HG02870 (cell line): ENCODE measurements at regions not wholly inside any gene's neighbourhood (a gene's known extent, or its start where the extent isn't known, plus 50 kb on each side); places are given as distances from the start of the nearest gene placed in this dataset.

Experiments used
- ATAC-seq: cut with Tn5 transposase; IDR thresholded peaks from one replicate; pipeline ENCODE4 v1.9.1; 2021; ENCODE audit warnings: mild to moderate bottlenecking, moderate library complexity; ENCODE audit not compliant: unreplicated experiment

DNA sequence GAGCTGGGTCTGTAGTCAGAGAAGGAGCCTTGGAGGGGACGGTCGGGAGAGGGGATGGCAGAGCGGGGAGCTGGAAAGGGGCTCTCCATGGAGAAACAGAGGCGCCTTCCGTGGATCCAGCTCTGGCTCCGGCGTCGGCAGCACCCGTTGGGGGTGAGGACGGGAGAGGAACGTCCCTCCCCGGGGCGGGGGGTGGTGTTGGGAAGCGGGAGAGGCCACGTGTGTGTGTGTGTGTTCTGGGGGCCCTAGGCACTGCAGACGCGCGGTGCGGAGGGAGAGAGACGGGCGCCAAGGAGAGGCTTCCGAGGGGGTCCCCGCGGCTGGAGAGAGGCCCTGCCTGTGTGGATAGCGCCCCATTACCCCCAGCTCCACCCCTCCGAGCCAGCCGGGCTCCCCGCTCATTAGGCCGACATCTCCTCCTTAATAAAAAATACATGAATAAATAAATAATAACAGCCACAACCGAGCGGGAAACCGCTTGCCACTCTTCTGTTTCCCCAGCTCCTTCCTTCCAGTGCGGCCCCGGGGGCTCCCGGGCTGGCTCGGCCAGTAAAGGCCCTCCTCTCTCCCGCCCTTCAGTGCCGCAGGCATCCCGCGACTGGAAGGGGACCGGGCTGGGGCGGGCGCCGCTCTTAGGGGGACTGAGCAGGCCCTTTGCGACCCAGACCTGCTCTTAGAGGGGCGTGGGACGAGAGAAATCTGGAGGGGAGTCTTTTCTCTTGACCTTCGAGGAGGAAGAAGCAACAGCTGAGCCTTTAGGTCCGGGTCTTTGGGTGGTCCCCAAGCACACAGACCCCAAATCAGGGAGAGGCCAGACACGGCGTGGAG lies 71.3 kb upstream of the ARAP3 start:
- ATAC-seq: no peak

DNA sequence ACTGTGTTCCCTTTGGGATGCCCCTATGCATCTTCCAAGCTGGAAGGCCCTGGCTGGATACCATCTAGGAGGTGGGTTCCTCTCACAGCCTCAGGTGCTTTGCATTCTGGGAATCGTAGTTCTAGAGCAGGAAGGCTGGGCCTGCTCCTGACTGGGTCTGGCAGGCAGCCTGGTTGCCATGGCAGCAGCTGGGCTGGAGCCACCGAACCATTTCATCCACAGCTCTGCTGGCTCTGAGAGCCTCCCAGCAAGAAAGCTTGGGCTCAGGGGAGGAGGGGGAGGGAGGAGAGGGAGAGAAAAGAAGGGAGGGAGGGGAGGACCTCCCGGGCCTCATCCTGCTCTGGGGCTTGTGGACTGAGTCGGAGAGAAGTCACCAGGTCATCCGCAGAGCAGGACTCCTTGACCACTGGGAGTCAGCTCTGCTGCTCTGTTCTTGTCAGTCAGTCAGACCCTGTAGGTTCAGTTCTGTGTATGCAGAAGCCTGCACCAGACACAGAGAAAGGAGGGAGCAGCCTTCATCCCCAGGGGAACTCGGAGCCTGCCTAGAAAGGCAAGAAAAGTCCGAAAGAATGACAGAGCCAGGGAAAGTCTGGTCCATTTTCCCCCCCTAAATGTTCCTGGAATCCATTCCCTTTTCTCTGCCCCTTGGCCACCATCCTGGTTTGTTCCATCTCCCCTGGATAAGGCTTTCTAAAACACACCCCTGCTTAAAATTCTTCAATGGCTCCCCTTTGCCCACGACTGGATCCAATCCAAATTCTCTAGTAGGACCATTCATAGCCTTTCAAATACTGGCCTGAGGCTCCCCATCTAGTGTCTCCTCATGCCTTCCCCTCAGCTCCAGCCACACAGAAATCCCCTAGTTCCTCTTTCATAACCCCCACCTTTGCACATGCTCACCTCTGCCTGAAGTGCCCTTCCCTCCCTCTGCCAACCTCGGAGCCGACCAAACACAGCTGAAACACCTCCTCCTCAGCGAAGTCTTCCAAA lies 65.4 kb upstream of the ARAP3 start:
- ATAC-seq: peak; percentile 61

DNA sequence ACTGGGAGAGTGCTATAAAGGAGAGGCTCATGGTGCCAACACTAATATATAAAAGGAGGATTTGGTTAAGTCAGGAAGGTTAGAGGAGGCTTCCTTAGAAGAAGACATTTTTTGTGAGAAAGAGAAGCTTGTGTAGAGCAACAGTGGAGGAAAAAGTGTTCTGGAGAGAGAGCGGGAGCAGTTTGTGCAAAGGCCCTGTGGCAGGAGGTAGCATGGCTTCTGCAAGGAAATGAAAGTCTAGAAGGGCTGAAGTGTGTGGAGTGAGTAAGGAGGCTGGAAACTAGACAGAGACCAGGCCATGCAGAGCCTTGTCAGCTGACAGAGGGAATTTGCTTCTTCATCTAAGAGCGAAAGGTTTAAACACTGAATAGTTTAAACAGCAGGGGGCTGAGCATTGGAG lies 64.4 kb upstream of the ARAP3 start:
- no peak for ATAC-seq

DNA sequence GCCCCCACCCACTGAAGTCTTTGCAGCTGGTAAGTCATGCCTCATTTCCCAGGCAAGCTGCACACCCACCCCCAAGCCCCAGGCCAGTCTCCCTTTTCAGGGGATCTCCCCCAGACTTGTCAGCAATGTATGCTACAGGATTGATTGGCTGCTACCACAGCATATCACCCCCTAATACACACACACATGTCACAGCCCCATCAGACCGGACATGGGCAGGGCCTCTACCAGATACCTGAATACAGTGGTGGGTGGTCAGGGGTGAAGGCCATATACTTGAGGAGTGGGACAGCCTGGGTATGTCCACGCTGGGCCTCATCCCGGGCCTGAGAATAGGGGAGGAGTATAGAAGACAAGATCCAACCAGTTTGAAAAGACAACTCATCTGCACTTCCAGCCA lies 63.4 kb upstream of the ARAP3 start:
- no peak for ATAC-seq

DNA sequence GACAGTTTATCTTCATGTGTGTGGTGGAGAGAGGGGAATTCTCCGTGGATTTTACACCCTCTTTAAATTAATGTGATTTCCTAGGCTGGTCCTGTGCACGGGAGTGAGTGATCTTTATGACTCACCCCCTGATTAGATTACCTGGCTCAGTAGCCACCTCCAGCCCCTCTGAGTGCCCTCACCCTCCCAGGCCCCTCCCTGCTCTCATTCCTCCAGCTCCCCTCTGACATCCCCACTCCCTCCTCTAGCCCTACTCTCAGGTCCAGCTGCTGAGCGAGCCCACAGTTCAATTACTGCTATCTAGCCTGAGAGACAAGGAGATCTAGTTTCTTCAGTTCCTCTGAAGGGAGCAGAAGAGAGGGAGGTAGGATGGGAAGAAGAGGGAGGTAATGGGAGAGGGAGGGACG lies 61.8 kb upstream of the ARAP3 start:
- no peak for ATAC-seq

DNA sequence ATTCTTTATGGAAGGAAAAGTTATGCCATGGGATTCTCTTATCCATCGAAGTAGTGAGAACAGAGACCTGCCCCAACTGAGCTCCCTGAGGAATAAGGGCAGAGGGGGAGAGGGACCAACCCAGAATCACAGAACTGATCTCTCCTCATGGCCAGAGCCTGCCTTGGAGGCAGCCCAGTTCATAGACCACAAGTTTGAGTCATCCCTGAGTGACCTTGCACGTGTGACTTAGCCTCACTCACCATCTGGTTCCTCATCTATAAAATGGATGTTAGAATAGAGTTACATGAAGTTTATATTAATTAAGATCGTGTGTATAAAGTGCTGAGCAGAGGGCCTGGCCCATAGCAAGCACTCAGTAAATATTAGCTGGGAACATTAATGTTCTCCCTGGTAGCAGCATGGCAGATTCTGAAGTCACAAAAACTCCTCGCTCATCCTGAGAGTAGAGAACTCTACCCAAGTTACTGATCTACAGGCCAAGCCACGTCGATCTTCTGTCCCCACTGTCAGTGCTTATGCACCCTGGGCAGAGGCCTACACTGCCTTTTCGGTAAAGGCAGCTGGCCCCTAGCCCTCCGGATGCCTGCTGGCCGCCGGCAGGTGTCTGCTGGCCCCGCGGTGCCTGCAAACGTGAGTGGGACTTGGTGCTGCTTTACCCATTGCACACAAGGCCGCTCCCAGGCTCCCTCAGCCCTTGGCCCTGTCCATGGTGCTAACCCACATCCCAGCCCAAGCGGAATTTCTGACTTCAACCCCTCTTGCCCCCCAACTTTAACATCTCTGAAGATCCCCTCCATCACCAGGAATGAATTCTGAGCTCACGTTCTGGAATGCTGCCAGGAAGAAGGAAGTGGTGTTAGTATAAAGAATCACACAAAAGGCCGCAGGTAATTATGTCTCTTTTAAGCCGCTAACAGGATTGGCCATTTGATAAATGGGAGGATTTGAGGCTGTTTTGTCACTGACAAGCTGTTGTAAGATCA lies 61.1 kb upstream of the ARAP3 start:
- no peak for ATAC-seq

DNA sequence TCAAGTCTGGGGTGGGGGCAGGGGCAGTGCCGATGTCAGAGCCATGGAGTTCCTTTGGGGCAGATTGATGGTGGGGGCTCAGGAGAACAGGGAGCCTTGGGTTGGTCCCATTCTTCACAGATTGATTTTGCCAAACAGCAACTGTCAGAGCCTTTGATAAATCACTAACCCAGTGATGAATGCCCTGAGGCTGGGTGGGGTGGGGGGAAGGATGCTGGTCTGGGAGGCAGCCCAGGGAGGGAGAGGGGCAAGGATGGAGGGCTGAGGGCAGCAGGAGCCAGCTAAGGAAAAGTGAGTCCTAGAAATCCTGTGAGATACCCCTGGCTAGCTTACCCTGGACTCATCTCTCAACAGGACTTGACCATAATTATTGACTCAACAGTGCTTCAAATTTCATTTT lies 60.1 kb upstream of the ARAP3 start:
- no peak for ATAC-seq

DNA sequence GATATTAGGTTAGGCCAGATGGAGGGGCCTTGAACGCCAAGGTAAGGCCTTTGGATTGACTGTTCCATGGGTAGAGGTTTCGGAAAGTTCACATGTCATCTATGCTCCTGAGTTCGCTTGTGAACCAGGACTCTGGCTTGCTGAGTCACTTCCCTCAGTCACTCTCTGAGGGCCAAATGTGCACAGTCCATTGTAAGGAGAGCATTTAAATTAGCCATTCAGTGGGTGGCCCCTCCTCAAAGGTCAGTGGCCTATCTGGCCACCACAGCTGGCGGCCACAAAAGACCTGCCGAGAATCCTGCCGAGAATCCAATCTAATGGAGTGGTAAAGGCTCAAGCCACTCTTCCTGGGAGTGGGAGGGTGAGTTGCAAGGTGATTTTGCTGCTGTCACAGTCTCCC lies 58.9 kb upstream of the ARAP3 start:
- no peak for ATAC-seq

DNA sequence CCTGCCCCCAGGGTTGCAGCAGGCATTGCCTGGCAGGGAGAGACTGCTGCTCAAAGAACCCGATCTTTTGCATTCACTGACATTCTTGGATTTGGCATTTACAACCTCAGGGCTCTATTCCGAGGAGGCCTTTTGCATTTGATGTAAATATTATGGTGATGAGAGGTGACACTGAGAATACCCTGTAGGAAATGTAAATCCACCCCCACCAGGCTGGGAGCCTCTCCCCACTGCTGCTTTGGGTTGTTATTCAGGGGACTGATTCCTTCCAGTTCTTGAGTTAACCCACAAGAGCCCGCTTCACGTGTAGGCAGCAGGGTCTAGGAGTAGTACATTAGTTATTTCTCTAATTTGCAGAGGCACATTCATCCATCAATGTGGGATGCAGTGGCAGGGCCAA lies 55.5 kb upstream of the ARAP3 start:
- ATAC-seq: no peak

DNA sequence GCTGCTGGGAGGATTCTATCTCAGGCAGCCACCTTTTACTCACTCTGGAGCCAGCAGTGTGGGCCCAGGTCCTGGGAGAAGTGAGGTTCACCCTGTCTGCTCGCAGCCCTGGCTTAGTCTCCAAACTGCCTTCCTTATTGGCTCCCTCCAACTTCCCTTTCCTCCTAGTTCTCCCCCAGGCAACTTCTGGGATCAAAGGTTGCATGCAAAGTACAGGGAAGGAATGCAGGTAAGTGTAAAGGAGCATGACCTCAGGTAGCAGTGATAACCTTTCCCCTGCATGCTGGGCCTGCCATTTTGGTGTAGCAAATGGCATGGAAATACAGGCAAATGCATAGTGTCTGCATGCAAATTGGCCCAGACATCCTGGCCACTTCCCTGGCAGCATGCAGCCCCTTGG lies 53.8 kb upstream of the ARAP3 start:
- no peak for ATAC-seq

DNA sequence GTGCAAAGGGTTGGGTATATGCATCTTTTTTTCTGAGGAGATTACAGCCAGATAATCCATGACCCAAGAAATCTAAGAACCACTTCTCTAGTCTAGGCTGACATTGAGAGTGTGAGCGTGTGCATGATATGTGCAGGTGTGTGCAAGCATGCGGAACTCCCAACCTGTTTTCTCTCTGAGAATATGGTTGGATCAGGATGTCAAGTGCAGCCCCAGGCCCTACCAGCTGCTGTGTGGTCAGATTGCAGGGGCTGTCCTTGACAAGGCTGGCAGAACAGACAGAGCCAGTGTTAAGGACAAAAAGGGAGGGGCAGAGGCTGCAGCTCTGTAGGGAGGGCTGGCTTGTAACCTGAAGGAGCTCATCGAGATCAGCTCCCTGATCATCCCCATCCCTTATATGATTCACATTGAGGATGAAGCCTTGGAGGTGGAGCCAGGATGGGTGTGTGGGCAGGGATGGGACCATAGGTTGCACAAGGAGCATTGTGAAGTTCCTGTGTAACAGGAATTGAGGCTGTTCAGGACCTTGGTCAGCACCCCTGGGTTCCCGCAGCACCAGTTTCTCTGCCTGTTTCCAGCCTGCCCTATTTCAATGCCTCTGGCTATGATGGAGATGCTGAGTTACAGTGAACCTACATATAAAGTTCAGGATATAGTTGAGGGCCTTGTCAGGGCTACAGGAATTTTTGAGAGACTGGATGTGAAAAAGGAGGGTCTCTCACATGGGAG lies 52.6 kb upstream of the ARAP3 start:
- ATAC-seq: no peak

DNA sequence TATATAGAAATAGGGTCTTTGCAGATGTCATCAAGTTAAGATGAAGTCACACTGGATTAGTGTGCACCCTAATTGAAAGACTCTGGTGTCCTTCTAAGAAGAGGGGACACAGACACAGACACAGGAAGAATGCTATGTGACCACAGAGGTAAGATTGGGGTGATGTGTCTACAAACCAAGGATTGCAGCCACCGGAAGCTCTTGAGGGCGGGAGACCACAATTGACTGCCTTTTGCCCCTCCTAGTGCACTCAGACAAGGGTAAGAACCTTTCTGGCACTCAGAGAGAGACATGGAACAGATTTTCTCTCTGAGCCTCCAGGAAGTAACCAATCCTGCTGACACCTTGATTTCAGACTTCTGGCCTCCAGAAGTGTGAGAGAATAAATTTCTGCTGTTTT lies 51.2 kb upstream of the ARAP3 start:
- ATAC-seq: no peak

DNA sequence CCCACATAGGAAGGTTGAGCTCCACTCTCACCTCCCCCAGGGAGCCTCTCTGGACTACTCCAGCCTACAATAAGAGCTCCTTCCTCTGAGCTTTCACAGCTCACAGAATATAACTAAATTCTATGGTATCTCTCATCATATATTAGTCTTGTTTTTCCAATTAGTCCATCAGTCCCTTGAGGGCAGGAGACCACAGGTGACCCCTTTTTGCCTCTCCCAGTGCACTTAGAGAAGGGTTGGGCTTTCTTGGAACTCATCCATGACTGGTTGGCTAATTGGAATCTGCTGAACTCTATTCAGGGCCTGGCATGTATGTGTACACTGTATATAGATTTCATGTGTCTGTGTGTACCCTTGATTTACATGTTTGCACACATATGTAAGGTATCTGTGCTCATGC lies 50.4 kb upstream of the ARAP3 start:
- ATAC-seq: no peak
